Dendritic cell treated with granulocyte-macrophage colony-stimulating factor and Interleukin-4, amounts not matched to agents 40 ng/mL and 50 ng/mL, for 4 days (primary cell): ENCODE measurements at regions not wholly inside any gene's neighbourhood (a gene's known extent, or its start where the extent isn't known, plus 50 kb on each side); places are given as distances from the start of the nearest gene placed in this dataset.
"Not testable (repeated sequence)": the region's sequence is repeated elsewhere in the genome, so short reads cannot be mapped to it uniquely, and the experiment has no call there.

Experiments
- H3K27ac Mint-ChIP-seq: one replicate; pipeline ENCODE4 v1.8.0; 2022; ENCODE audit warnings: mild to moderate bottlenecking, mixed read lengths
- H3K27me3 Mint-ChIP-seq: one replicate; pipeline ENCODE4 v1.8.0; 2022; ENCODE audit warnings: mild to moderate bottlenecking, mixed read lengths
- H3K36me3 Mint-ChIP-seq: one replicate; pipeline ENCODE4 v1.8.0; 2022; ENCODE audit warnings: low read depth, mixed read lengths
- H3K4me1 Mint-ChIP-seq: one replicate; pipeline ENCODE4 v1.8.0; 2022; ENCODE audit warnings: low read depth, mixed read lengths
- H3K4me3 Mint-ChIP-seq: one replicate; pipeline ENCODE4 v1.8.0; 2022; ENCODE audit warnings: mild to moderate bottlenecking, moderate library complexity, mixed read lengths
- H3K9me3 Mint-ChIP-seq: one replicate; pipeline ENCODE4 v1.8.0; 2022; ENCODE audit warnings: mixed read lengths
- intact Hi-C: fragments of 100-400 bp; cut with micrococcal nuclease; formaldehyde crosslinking; loops from one replicate; pipeline ENCODE4 v1.15.0; 2022

DNA sequence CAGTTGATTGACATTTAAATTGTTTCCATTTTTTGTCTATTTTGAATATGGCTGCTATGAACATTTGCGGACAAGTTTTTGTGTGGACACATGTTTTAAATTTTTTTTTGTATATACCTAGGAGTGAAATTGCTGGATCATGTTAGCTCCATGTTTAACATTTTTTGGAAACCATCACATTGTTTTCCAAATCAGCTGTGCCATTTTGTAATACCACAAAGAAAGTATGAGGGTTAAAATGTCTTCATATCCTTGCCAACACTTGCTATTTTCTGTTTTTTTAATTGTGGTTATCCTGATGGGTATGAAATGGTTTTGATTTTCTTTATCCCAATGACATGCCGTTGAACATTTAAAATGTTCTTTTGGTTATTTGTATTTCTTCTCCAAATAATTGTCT, 52.1 kb downstream of the CARTPT start:
- no peaks in the 10 kb centered on the region for H3K36me3 Mint-ChIP-seq
- intact Hi-C loops: no loop called here

DNA sequence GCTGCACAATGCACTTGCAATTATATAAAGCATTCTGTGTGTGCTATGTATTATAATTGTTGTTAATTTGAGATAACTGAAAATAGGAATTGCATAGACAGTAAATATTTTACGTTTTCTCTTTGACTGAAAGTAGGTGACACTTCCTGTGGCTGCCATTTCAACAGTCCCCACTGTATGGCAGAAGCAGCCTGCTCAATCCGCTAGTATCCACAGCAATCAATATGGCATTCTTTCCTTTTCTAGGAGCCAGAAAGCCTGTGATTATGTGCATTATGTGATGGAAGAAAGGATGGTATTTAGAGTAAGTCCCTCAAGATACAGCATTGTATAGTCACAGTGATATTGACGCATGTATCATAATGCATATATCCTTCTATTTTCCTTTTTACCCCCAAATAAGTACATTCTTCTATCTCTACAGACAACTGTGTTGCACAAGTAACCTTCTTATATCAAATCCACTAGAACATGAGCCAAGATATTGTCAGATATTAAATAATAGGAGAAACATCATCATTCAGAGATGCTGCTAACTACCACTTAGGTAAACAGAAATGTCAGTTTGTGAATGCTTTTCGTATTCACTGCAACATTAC, 59.7 kb downstream of the CARTPT start:
- H3K4me1 Mint-ChIP-seq: no peaks in the 10 kb centered on the region
- intact Hi-C loops: no loop called here
- no peak overlapping the region for H3K4me3 Mint-ChIP-seq

More for the DNA sequence above, 52.1 kb downstream of the CARTPT start:
- Mint-ChIP-seq H3K27me3 (peaks cover 3% of the 10 kb centered on the region), H3K4me3 (no peak overlapping the region), H3K27ac (no peak overlapping the region), H3K9me3 (no peaks in the 10 kb centered on the region), H3K4me1 (no peaks in the 10 kb centered on the region)

DNA sequence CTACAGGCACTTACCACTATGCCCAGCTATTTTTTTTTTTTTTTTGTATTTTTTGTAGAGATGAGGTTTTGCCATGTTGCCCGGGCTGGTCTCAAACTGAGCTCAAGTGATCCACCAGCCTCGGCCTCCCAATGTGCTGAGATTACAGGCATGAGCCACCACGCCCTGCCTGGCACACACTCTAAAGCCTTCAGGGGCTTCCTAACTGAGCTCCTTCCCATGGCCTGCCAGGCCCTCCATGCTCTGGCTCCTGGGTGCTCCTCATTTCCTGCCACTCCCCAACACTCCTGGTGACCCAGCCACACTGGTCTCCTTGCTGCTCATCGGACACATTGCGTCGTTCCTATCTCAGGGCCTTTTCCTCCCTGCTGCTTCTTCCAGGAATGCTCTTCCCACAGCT, 61.5 kb downstream of the CARTPT start:
- no peak overlapping the region for H3K27ac Mint-ChIP-seq
- no peaks in the 10 kb centered on the region for H3K9me3 Mint-ChIP-seq
- intact Hi-C loops: loop anchor here (5.0 kb wide), 1 partner anchor 527 kb away; no protein-coding TSS in a partner anchor

More for the DNA sequence above, 59.7 kb downstream of the CARTPT start:
- Mint-ChIP-seq H3K9me3 (no peaks in the 10 kb centered on the region), H3K27me3 (peaks cover 5% of the 10 kb centered on the region), H3K36me3 (no peaks in the 10 kb centered on the region), H3K27ac (no peak overlapping the region)

DNA sequence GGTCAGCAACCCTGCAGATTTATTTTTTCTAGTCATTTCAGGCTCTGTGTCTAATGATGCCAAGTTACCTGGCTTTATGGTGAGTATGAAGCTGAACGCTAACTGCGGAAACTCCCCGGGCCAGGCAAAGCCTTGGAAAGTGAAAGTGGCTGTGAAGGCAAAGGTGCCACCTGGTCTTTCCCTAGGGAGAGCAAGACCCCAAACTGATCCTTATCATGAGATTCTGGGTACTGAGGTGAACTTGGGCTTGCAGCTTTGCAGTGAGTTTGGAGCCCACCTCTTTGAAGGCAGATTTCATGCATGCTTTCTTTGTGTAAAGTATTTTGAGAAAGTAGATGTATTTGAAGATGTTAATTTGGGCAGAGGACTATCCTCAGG, 63.3 kb downstream of the CARTPT start:
- H3K36me3 Mint-ChIP-seq: no peaks in the 10 kb centered on the region
- H3K4me1 Mint-ChIP-seq: no peaks in the 10 kb centered on the region
- H3K27ac Mint-ChIP-seq: no peak overlapping the region
- H3K4me3 Mint-ChIP-seq: no peak overlapping the region
- H3K27me3 Mint-ChIP-seq: no peaks in the 10 kb centered on the region
- intact Hi-C loops: loop anchor here (5.0 kb wide), 1 partner anchor 525 kb away; no protein-coding TSS in a partner anchor
- no peaks in the 10 kb centered on the region for H3K9me3 Mint-ChIP-seq

More for the DNA sequence above, 61.5 kb downstream of the CARTPT start:
- H3K4me3 Mint-ChIP-seq: no peak overlapping the region
- no peaks in the 10 kb centered on the region for H3K36me3 Mint-ChIP-seq
- H3K27me3 Mint-ChIP-seq: peaks cover 2% of the 10 kb centered on the region
- no peaks in the 10 kb centered on the region for H3K4me1 Mint-ChIP-seq

DNA sequence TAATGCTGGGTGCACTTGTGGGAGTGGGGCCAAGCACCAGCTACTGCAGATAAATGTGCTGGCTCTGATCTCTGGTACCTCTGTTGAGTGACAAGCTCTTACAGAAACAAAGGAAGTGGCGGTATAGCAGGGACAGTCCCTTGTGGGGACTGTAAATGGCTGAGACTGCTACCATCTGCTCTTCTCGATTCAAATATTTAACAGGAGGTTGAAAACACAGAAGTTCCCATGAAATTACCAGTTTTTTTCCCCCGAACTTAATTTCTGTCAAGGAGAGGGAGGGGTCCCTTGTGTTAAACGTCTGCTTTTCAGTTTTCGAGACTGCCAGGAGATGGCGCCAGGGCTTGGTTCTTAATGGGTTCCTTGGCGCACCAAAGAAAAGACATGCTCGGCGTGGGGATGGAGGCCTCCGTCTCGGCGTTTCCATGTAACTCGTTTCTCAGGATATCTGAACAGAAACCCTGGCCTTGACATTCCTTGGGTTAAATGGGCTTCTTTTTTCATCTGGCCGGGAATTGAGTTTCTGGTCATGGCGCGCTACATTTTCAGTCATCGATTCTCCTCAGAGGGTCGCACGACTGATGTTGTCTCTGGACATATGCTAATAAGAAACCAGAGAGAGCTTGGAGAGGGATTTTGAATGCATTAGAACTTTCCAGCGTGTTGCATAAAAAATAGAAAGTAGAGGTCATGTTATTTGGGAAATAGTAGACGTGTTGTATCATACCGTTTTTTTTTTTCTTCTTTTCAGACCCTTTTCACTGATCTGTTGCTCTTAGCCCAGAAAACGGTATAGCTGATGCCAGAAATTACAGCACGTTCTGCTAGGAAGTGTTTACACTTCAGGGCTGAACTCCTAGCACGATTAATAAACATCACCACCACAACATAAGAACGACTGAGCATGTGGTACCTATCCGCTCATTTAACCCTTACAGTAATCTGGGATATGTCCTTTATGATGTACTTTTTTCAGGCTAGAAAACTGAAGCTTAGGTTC, 64.0 kb downstream of the CARTPT start:
- Mint-ChIP-seq H3K27me3 (peaks cover 2% of the 10 kb centered on the region), H3K27ac (no peak overlapping the region), H3K9me3 (no peaks in the 10 kb centered on the region), H3K4me1 (no peaks in the 10 kb centered on the region), H3K4me3 (no peak overlapping the region), H3K36me3 (no peaks in the 10 kb centered on the region)
- intact Hi-C loops: loop anchor here (5.0 kb wide), 1 partner anchor 524 kb away; no protein-coding TSS in a partner anchor

DNA sequence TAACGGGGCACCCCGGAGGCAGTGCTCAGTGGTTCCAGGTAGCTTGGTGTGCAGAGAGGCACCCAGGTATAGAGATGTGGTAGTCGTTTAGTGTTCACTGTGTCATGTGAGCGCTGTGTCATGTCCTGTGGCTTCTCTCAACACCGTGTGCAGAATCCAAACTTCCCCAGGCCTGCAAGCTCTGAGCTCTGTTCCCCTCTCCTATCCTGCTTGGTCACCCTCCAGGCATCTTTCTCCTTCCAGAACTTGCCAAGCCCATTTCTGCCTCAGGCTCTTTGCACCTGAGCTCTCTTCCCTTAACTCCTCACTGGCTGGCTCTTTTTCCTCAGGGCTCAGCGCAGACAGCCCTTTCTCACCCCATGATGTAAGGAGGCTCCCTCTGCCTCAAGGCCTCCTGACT, 64.8 kb downstream of the CARTPT start:
- intact Hi-C loops: loop anchor here (5.0 kb wide), 1 partner anchor 523 kb away; no protein-coding TSS in a partner anchor
- H3K27me3 Mint-ChIP-seq: peaks cover 5% of the 10 kb centered on the region
- no peak overlapping the region for H3K27ac Mint-ChIP-seq
- H3K9me3 Mint-ChIP-seq: no peaks in the 10 kb centered on the region
- no peaks in the 10 kb centered on the region for H3K36me3 Mint-ChIP-seq
- H3K4me1 Mint-ChIP-seq: no peaks in the 10 kb centered on the region
- no peak overlapping the region for H3K4me3 Mint-ChIP-seq

DNA sequence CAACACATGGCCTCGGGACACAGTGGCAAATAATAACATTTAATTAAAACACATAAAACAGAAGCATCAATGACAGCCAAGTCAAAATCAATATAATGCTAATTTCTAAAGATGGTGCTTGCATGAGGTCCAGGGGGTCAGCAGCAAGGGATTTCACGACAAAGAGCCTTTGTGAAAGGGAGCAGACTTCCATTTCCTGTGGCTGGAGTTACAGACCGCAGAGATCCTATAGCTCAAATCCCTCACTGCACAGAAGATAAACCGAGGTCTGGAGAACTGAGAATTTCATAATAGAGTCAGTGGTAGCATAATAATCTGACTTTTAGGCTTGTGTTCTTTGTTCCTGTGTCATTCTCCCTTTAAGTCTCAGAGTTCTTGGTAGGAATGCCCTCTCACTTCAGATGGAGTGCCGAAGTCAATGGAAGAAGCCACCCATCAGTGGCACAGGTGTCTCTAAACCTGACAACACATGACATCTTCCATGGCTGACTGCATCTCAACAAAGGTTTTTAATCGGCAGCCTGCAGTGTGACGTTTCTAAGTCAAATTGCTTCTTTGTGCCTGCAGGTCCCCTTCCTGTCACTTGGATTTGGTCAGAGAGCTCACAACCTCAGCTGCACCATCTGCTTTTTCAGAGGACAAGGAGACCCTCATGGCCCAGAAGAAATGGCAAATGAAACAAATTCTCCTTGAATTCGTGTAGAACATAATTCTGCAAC, 67.4 kb downstream of the CARTPT start:
- H3K27me3 Mint-ChIP-seq: peaks cover 10% of the 10 kb centered on the region
- H3K9me3 Mint-ChIP-seq: peaks cover 9% of the 10 kb centered on the region
- H3K27ac Mint-ChIP-seq: no peak overlapping the region
- H3K4me1 Mint-ChIP-seq: no peaks in the 10 kb centered on the region
- intact Hi-C loops: no loop called here
- H3K36me3 Mint-ChIP-seq: no peaks in the 10 kb centered on the region
- H3K4me3 Mint-ChIP-seq: no peak overlapping the region

DNA sequence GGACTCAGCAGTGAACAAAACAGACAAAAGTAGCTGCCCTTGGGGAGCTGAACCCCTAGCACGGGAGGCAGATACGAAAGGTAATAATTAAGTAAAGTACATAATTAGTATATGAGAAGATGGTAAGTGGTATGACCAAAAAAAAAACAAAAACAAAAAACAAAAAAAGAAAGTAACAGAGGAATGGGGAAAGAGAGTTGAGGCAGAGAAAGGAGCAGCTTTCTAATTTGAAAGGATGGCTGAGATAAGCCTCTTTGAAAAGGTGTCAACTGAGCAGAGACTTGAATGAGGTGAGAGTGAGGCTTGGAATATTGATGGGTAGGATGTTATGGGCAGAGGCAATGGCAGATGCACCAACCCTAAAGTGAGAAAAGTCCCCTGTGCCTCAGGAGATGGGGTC, 69.7 kb downstream of the CARTPT start:
- Mint-ChIP-seq H3K4me1 (no peaks in the 10 kb centered on the region), H3K4me3 (no peak overlapping the region), H3K9me3 (peaks cover 26% of the 10 kb centered on the region), H3K27me3 (peaks cover 12% of the 10 kb centered on the region), H3K36me3 (no peaks in the 10 kb centered on the region), H3K27ac (no peak overlapping the region)
- intact Hi-C loops: no loop called here

DNA sequence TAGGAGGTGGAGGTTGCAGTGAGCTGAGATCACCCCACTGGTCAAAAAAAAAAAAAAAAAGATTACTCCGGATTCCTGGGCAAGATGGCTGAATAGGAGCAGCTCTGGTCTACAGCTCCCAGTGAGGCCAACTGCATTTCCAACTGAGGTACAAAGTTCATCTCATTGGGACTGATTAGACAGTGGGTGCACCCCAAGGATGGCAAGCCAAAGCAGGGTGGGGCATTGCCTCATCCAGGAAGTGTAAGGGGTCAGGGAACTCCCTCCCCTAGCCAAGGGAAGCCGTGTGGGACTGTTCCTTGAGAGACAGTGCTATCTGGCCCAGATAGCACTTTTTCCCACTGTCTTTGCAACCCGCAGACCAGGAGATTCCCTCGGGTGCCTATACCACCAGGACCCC, 70.7 kb downstream of the CARTPT start:
- Mint-ChIP-seq H3K4me1 (no peaks in the 10 kb centered on the region), H3K36me3 (no peaks in the 10 kb centered on the region), H3K27ac (no peak overlapping the region), H3K9me3 (peaks cover 36% of the 10 kb centered on the region), H3K27me3 (peaks cover 12% of the 10 kb centered on the region), H3K4me3 (no peak overlapping the region)
- intact Hi-C loops: no loop called here

DNA sequence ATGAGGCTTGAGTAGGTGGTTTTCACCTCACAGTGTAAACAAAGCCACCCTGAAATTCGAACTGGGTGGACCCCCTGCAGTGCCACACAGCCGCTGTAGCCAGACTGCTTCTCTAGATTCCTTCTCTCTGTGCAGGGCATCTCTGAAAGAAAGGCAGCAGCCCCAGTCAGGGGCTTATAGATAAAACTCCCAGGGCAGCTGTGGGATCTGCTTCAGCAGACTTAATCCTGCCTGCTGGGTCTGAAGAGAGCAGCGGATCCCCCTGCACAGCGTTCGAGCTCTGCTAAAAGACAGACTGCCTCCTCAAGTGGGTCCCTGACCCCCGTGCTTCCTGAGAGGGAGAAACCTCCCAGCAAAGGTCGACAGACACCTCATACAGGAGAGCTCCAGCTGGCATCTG, 71.4 kb downstream of the CARTPT start:
- no peak overlapping the region for H3K27ac Mint-ChIP-seq
- no peaks in the 10 kb centered on the region for H3K4me1 Mint-ChIP-seq
- peaks cover 12% of the 10 kb centered on the region for H3K27me3 Mint-ChIP-seq
- no peaks in the 10 kb centered on the region for H3K36me3 Mint-ChIP-seq
- peaks cover 43% of the 10 kb centered on the region for H3K9me3 Mint-ChIP-seq
- H3K4me3 Mint-ChIP-seq: no peak overlapping the region
- intact Hi-C loops: no loop called here

DNA sequence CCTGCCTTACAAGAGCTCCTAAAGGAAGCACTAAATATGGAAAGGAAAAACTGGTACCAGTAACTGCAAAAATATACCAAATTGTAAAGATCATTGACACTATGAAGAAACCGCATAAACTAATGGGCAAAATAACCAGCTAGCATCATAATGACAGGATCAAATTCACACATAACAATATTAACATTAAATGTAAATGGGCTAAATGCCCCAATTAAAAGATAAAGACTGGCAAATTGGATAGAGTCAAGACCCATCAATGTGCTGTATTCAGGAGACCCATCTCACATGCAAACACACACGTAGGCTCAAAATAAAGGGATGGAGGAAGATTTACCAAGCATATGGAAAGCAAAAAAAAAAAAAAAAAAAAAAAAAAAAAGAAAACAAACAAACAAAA, 73.0 kb downstream of the CARTPT start:
- H3K4me3 Mint-ChIP-seq, H3K36me3 Mint-ChIP-seq, H3K27ac Mint-ChIP-seq, H3K4me1 Mint-ChIP-seq, intact Hi-C loops: not testable (repeated sequence)
- peaks cover 12% of the 10 kb centered on the region for H3K27me3 Mint-ChIP-seq
- peaks cover 43% of the 10 kb centered on the region for H3K9me3 Mint-ChIP-seq

DNA sequence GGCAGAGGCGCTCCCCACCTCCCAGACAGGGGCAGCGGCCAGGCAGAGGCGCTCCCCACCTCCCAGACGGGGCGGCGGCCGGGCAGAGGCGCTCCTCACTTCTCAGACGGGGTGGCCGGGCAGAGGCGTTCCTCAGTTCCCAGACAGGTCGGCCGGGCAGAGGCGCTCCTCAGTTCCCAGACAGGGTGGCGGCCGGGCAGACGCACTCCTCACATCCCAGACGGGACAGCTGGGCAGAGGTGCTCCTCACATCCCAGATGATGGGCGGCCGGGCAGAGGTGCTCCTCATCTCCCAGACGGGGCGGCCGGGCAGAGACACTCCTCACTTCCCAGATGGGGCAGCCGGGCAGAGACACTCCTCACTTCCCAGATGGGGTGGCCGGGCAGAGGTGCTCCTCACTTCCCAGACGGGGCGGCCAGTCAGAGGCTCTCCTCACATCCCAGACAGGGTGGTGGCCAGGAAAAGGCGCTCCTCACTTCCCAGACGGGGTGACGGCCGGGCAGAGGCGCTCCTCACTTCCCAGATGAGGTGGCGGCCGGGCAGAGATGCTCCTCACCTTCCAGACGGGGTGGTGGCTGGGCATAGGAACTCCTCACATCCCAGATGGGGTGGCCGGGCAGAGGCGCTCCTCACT, 75.1 kb downstream of the CARTPT start:
- Mint-ChIP-seq H3K27me3 (peaks cover 5% of the 10 kb centered on the region), H3K27ac (no peak overlapping the region), H3K36me3 (no peaks in the 10 kb centered on the region), H3K9me3 (peaks cover 59% of the 10 kb centered on the region), H3K4me1 (no peaks in the 10 kb centered on the region), H3K4me3 (no peak overlapping the region)
- intact Hi-C loops: no loop called here

DNA sequence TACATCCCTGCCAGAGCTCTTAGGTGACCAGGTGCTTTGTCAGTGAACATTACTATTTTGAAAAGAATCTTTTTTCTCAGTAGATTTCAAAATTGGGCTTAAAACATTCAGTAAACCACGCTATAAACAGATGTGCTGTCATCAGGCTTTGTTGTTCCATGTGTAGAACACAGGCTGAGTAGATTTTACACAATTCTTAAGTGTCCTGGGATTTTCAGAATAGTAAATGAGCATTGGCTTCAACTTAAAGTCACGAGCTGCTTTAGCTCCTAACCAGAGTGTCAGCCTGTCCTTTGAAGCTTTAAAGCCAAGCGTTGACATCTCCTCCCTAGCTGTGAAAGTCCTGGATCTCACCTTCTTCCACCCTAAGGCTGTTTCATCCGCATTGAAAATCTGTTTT, 83.6 kb downstream of the CARTPT start:
- intact Hi-C loops: no loop called here
- Mint-ChIP-seq H3K9me3 (peaks cover 10% of the 10 kb centered on the region), H3K27me3 (peaks cover 3% of the 10 kb centered on the region), H3K27ac (no peak overlapping the region), H3K4me3 (no peak overlapping the region), H3K36me3 (no peaks in the 10 kb centered on the region), H3K4me1 (no peaks in the 10 kb centered on the region)
